Effector memory CD8-positive, alpha-beta T cell (primary cell): ENCODE measurements at regions not wholly inside any gene's neighbourhood (a gene's known extent, or its start where the extent isn't known, plus 50 kb on each side); places are given as distances from the start of the nearest gene placed in this dataset.

ENCODE experiments used
- ATAC-seq: fragments of 150-1000 bp; cut with Tn5 transposase; replicated peaks from 2 replicates; pipeline ENCODE4 v1.10.0; 2021; ENCODE audit warnings: mild to moderate bottlenecking, moderate library complexity
- DNase-seq, 3 experiments: peaks; one replicate each; pipeline ENCODE4 v3.0.0; 2021
- H3K27ac Mint-ChIP-seq, 2 donors: one replicate each; pipeline ENCODE4 v1.8.0; 2022; ENCODE audit warnings: mild to moderate bottlenecking in 2 of 2, mixed read lengths in 2 of 2, moderate library complexity in 2 of 2
- H3K27me3 Mint-ChIP-seq, 2 donors: one replicate each; pipeline ENCODE4 v1.8.0; 2022; ENCODE audit warnings: mixed read lengths in 2 of 2
- H3K36me3 Mint-ChIP-seq: one replicate; pipeline ENCODE4 v1.8.0; 2022; ENCODE audit warnings: mild to moderate bottlenecking, moderate library complexity, mixed read lengths; ENCODE audit not compliant: insufficient read depth
- H3K4me1 Mint-ChIP-seq, 2 donors: one replicate each; pipeline ENCODE4 v1.8.0; 2022; ENCODE audit warnings: low read depth in 2 of 2, mixed read lengths in 2 of 2
- H3K4me3 Mint-ChIP-seq, 2 donors: one replicate each; pipeline ENCODE4 v1.8.0; 2022; ENCODE audit warnings: mild to moderate bottlenecking in 2 of 2, mixed read lengths in 2 of 2, moderate library complexity in 2 of 2
- H3K9me3 Mint-ChIP-seq, 2 donors: one replicate each; pipeline ENCODE4 v1.8.0; 2022; ENCODE audit warnings: mixed read lengths in 2 of 2

- Mint-ChIP-seq H3K9me3 (no peaks in the 10 kb centered on the region), H3K27me3 (peaks cover 0 to 26% of the 10 kb centered on the region in 2 donors), H3K4me1 (no peaks in the 10 kb centered on the region), H3K4me3 (no peak overlapping the region), H3K27ac (no peak overlapping the region), H3K36me3 (no peaks in the 10 kb centered on the region)
- DNase-seq (no peak), ATAC-seq (no peak)
Measured at GRCh38 chr10:78374331-78375028, 340.8 kb downstream of the RPS24 start.

GRCh38 chr10:78375854-78376785, 342.5 kb downstream of the RPS24 start:
- H3K27ac Mint-ChIP-seq: no peak overlapping the region
- H3K4me3 Mint-ChIP-seq: no peak overlapping the region
- no peak for ATAC-seq
- no peak for DNase-seq
- no peaks in the 10 kb centered on the region for H3K4me1 Mint-ChIP-seq
- H3K9me3 Mint-ChIP-seq: no peaks in the 10 kb centered on the region
- H3K27me3 Mint-ChIP-seq: peaks cover 8 to 27% of the 10 kb centered on the region in 2 donors
- no peaks in the 10 kb centered on the region for H3K36me3 Mint-ChIP-seq

GRCh38 chr10:78377356-78377755, 343.7 kb downstream of the RPS24 start:
- Mint-ChIP-seq H3K27ac (no peak overlapping the region), H3K9me3 (no peaks in the 10 kb centered on the region), H3K4me1 (no peaks in the 10 kb centered on the region), H3K36me3 (no peaks in the 10 kb centered on the region), H3K27me3 (peaks cover 8 to 40% of the 10 kb centered on the region in 2 donors), H3K4me3 (no peak overlapping the region)
- ATAC-seq (no peak), DNase-seq (no peak)

- Mint-ChIP-seq H3K27ac (no peak overlapping the region), H3K4me3 (no peak overlapping the region)
Measured at GRCh38 chr10:78378192-78378591, 344.5 kb downstream of the RPS24 start.

GRCh38 chr10:78381107-78381506, 347.4 kb downstream of the RPS24 start:
- no peaks in the 10 kb centered on the region for H3K36me3 Mint-ChIP-seq
- H3K9me3 Mint-ChIP-seq: no peaks in the 10 kb centered on the region
- no peak for ATAC-seq
- no peaks in the 10 kb centered on the region for H3K4me1 Mint-ChIP-seq
- H3K27ac Mint-ChIP-seq: no peak overlapping the region
- peaks cover 27 to 51% of the 10 kb centered on the region in 2 donors for H3K27me3 Mint-ChIP-seq
- H3K4me3 Mint-ChIP-seq: no peak overlapping the region
- DNase-seq: no peak

More at GRCh38 chr10:78378192-78378591, 344.5 kb downstream of the RPS24 start:
- H3K27me3 Mint-ChIP-seq: peaks cover 13 to 41% of the 10 kb centered on the region in 2 donors
- H3K4me1 Mint-ChIP-seq: no peaks in the 10 kb centered on the region
- DNase-seq (no peak), ATAC-seq (no peak)
- no peaks in the 10 kb centered on the region for H3K36me3 Mint-ChIP-seq
- no peaks in the 10 kb centered on the region for H3K9me3 Mint-ChIP-seq

GRCh38 chr10:78382047-78382446, 348.4 kb downstream of the RPS24 start:
- H3K9me3 Mint-ChIP-seq: no peaks in the 10 kb centered on the region
- H3K4me3 Mint-ChIP-seq: no peak overlapping the region
- no peaks in the 10 kb centered on the region for H3K4me1 Mint-ChIP-seq
- DNase-seq (no peak), ATAC-seq (no peak)
- H3K27me3 Mint-ChIP-seq: peaks cover 28 to 51% of the 10 kb centered on the region in 2 donors
- no peak overlapping the region for H3K27ac Mint-ChIP-seq
- no peaks in the 10 kb centered on the region for H3K36me3 Mint-ChIP-seq

- Mint-ChIP-seq H3K9me3 (no peaks in the 10 kb centered on the region), H3K4me3 (no peak overlapping the region), H3K27ac (no peak overlapping the region), H3K27me3 (peaks cover 33 to 52% of the 10 kb centered on the region in 2 donors), H3K36me3 (no peaks in the 10 kb centered on the region), H3K4me1 (no peaks in the 10 kb centered on the region)
- ATAC-seq: no peak
- DNase-seq: no peak
Measured at GRCh38 chr10:78382772-78383171, 349.1 kb downstream of the RPS24 start.

- Mint-ChIP-seq H3K36me3 (no peaks in the 10 kb centered on the region), H3K9me3 (no peaks in the 10 kb centered on the region), H3K4me1 (no peaks in the 10 kb centered on the region), H3K27ac (no peak overlapping the region), H3K4me3 (no peak overlapping the region), H3K27me3 (peaks cover 33 to 59% of the 10 kb centered on the region in 2 donors)
- ATAC-seq (no peak), DNase-seq (no peak)
Measured at GRCh38 chr10:78383378-78384048, 349.9 kb downstream of the RPS24 start.

- Mint-ChIP-seq H3K27ac (no peak overlapping the region), H3K4me1 (no peaks in the 10 kb centered on the region), H3K4me3 (no peak overlapping the region), H3K27me3 (peaks cover 33 to 65% of the 10 kb centered on the region in 2 donors), H3K9me3 (no peaks in the 10 kb centered on the region), H3K36me3 (no peaks in the 10 kb centered on the region)
- no peak for DNase-seq
- no peak for ATAC-seq
Measured at GRCh38 chr10:78384049-78384431, 350.4 kb downstream of the RPS24 start.

- DNase-seq (no peak), ATAC-seq (no peak)
- Mint-ChIP-seq H3K4me3 (no peak overlapping the region), H3K36me3 (no peaks in the 10 kb centered on the region), H3K27me3 (peaks cover 42 to 74% of the 10 kb centered on the region in 2 donors), H3K27ac (no peak overlapping the region), H3K9me3 (no peaks in the 10 kb centered on the region), H3K4me1 (no peaks in the 10 kb centered on the region)
Measured at GRCh38 chr10:78385599-78385998, 351.9 kb downstream of the RPS24 start.

GRCh38 chr10:78386509-78386908, 352.8 kb downstream of the RPS24 start:
- H3K27me3 Mint-ChIP-seq: peaks cover 38 to 66% of the 10 kb centered on the region in 2 donors
- no peaks in the 10 kb centered on the region for H3K9me3 Mint-ChIP-seq
- DNase-seq: no peak
- ATAC-seq: no peak
- no peaks in the 10 kb centered on the region for H3K4me1 Mint-ChIP-seq
- H3K27ac Mint-ChIP-seq: no peak overlapping the region
- H3K36me3 Mint-ChIP-seq: no peaks in the 10 kb centered on the region
- H3K4me3 Mint-ChIP-seq: no peak overlapping the region

GRCh38 chr10:78388331-78389050, 354.8 kb downstream of the RPS24 start:
- no peak for ATAC-seq
- no peak for DNase-seq
- Mint-ChIP-seq H3K27ac (no peak overlapping the region), H3K36me3 (no peaks in the 10 kb centered on the region), H3K4me3 (no peak overlapping the region), H3K9me3 (no peaks in the 10 kb centered on the region), H3K4me1 (no peaks in the 10 kb centered on the region), H3K27me3 (peaks cover 31 to 56% of the 10 kb centered on the region in 2 donors)

GRCh38 chr10:78389419-78389818, 355.8 kb downstream of the RPS24 start:
- DNase-seq: no peak
- H3K9me3 Mint-ChIP-seq: no peaks in the 10 kb centered on the region
- H3K36me3 Mint-ChIP-seq: no peaks in the 10 kb centered on the region
- ATAC-seq: no peak
- no peak overlapping the region for H3K27ac Mint-ChIP-seq
- peaks cover 30 to 56% of the 10 kb centered on the region in 2 donors for H3K27me3 Mint-ChIP-seq
- no peak overlapping the region for H3K4me3 Mint-ChIP-seq
- H3K4me1 Mint-ChIP-seq: no peaks in the 10 kb centered on the region
